ENCODE measurements at regions not wholly inside any gene's neighbourhood (a gene's known extent, or its start where the extent isn't known, plus 50 kb on each side); places are given as distances from the start of the nearest gene placed in this dataset.

GRCh38 chr4:103907414-103907813 is 187.6 kb upstream of the TACR3 start:
- no peak for TF ChIP-seq CTCF (IDR thresholded peaks at IDR 0.05; ENCODE audit: poor library complexity)
- TF ChIP-seq EZH2 (IDR thresholded peaks at IDR 0.05; ENCODE audit: borderline replicate concordance), result no peak
- TF ChIP-seq EZH2phosphoT487 (IDR thresholded peaks at IDR 0.05; ENCODE audit: low read depth, severe bottlenecking, unreplicated experiment), result no peak
